ENCODE measurements at regions not wholly inside any gene's neighbourhood (a gene's known extent, or its start where the extent isn't known, plus 50 kb on each side); places are given as distances from the start of the nearest gene placed in this dataset.

- FAIRE-seq (no peak), DNase-seq (ENCODE audit: extremely low spot score, insufficient read length, low read depth) (no peak)
Observed at GRCh38 chr4:180566492-180566891, 1676.7 kb upstream of the TENM3 start.

DNA sequence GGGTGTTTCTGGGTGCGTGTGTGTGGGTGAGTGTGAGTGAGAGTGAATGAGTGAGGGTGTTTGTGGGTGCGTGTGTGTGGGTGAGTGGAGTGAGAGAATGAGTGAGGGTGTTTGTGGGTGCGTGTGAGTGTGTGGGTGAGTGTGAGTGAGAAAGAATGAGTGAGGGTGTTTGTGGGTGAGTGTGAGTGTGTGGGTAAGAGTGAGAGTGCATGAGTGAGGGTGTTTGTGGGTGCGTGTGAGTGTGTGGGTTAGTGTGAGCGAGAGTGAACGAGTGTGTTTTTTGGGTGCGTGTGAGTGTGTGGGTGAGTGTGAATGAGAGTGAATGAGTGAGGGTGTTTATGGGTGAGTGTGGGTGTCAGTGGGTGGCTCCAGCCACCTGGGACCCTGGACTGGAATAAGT is 1676.1 kb upstream of the TENM3 start:
- DNase-seq (ENCODE audit: extremely low spot score, insufficient read length, low read depth) (no peak), FAIRE-seq (no peak)

DNA sequence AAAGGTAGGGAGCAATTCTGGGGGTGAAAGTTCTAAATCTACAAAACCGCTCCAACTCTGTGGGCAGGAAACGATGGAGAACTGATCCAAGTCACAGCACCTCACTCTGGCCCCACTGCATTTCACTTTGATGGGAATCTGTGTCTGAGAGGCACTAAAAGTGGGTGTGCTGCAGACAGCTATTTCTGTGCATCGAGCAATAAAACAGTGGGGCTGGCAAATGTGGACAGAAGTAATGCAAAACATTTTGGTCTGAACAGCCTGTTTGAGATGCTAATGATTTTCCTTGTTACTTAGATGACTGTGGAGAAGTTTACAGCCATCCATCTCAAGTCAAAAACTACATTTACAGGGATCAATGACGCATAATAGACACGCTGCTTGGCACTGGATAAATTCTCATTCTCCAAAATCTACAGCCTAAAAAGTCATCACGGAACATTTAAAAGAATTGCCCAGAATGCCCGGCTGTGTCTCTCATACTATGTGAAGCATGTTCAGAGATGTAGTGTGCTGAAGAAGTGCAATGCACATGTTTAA is 1671.6 kb upstream of the TENM3 start:
- FAIRE-seq (no peak), DNase-seq (ENCODE audit: extremely low spot score, insufficient read length, low read depth) (no peak)

GRCh38 chr4:180578175-180578574 is 1665.0 kb upstream of the TENM3 start:
- no peak for FAIRE-seq

GRCh38 chr4:180581061-180581460 is 1662.1 kb upstream of the TENM3 start:
- no peak for FAIRE-seq
- DNase-seq (ENCODE audit: extremely low spot score, insufficient read length, low read depth) = no peak

More at GRCh38 chr4:180578175-180578574, 1665.0 kb upstream of the TENM3 start:
- DNase-seq (ENCODE audit: extremely low spot score, insufficient read length, low read depth) = no peak

DNA sequence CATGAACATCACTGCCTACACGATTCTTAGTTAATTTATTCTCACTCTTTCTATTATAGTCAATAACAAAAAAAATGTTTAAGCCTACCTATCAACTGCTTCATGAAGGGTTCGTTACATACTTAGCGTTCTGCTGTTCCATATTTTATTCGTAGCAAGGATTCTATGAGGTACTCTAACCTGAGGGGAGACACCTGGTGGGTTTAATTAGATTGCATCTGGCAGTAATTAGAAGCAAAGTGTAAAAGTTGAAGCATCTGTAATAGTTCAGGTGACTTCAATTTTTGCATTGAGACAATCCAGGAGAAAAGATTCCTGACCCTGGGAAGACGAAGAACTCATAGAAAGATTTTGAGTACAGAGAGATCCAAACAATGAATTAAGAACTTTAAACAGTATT is 1655.8 kb upstream of the TENM3 start:
- FAIRE-seq = no peak
- no peak for DNase-seq (ENCODE audit: extremely low spot score, insufficient read length, low read depth)

DNA sequence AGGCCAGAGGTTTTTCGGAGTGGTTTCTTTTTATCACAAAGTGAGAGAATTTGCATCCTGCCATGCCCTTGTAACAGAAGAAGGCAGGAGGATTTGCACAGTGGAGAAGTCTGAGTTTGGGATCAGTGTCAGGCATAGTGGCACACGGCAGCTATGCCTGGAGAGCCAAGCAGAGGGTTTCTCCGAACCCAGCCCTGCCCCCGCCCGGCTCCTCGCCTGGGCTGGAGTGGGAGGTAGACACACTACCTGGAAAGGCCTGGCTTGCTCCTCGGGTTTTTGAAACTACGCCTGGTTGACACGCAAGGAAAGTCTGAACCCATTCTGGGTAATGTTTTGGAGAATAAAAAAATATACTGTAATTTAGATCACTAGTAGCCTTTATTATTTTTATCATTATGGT is 1653.6 kb upstream of the TENM3 start:
- DNase-seq (ENCODE audit: extremely low spot score, insufficient read length, low read depth) (no peak), FAIRE-seq (no peak)

- DNase-seq (ENCODE audit: extremely low spot score, insufficient read length, low read depth) (no peak), FAIRE-seq (no peak)
Observed at GRCh38 chr4:180596888-180597483, 1646.2 kb upstream of the TENM3 start.

DNA sequence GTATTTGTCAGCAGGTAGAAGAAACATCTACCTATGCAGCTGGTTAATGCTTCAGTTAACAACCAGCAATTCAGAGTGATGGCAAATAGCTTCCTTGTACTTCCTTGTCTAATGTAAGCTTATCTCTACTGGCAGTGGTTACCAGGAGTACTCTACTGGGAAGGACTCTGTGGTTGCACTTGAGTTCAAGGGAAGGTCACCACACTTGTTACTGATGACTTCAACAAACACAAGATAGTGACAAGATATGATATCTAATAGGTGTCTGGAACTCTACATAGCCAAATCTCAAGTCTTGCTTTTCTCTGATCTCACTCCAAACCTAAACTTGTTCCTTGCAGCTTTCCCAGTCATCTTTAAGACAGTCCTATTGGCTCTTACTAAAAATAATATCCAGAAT is 1644.9 kb upstream of the TENM3 start:
- FAIRE-seq (no peak), DNase-seq (ENCODE audit: extremely low spot score, insufficient read length, low read depth) (no peak)

DNA sequence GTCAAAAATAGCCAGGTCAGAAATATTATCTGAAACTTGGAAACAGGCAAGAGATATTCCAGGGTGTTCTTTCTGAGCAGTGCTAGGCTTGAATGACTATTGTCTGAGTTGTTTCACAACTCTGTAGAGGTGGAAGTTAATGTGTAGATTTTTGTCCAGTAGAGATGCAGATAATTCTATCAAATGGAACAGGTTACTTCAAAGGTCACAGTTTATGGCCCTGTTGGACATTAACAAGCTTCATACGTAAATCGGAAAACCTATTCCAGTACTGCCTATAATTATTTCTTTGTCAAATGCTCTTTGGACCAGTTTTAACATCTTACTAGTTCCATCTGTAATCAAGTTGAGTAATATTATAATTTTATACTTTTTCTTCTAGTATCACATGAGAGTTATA is 1639.4 kb upstream of the TENM3 start:
- DNase-seq (ENCODE audit: extremely low spot score, insufficient read length, low read depth) (no peak), FAIRE-seq (no peak)

DNA sequence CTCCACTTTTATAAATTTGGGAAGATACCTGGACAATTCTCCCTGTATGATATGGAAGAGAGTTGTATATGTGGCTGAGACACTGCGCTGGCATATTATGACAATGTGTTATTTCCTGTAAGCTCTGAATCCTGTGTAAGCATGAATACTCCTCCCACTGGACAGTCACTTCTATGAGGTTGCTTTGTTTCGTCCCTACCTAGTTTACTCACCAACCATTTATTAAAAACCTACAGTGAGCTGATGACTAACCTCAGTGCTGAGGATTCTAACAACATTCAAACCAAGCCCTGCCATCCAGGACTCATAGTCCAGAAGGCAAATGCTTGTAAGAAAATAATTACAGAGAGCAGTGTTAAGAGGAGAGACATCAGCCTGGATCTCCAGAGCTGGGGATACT is 1632.9 kb upstream of the TENM3 start:
- FAIRE-seq (no peak), DNase-seq (ENCODE audit: extremely low spot score, insufficient read length, low read depth) (no peak)

- FAIRE-seq = no peak
- DNase-seq (ENCODE audit: extremely low spot score, insufficient read length, low read depth) = no peak
Observed at GRCh38 chr4:180615746-180616145, 1627.5 kb upstream of the TENM3 start.

GRCh38 chr4:180617196-180617595 is 1626.0 kb upstream of the TENM3 start:
- DNase-seq (ENCODE audit: extremely low spot score, insufficient read length, low read depth) (no peak), FAIRE-seq (no peak)

DNA sequence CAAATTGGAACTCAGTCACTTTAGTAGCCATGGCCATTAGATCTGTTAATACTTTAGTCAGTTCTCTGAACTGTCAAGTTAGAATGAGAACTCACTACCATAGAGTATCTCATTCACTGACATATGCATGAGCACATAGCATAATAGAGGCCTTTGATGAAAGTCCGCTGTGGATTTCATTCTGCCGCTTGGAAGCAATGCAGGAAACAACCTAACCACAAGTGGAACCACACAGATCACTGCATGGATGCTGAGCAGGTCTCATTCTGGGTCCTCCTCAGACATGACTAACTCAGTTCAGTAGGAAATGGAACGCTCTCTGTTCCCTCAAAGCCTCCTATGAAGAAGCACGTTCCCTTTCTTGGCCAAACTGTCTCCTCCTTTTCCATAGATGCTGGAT is 1624.8 kb upstream of the TENM3 start:
- FAIRE-seq (no peak), DNase-seq (ENCODE audit: extremely low spot score, insufficient read length, low read depth) (no peak)

- FAIRE-seq = no peak
- no peak for DNase-seq (ENCODE audit: extremely low spot score, insufficient read length, low read depth)
Observed at GRCh38 chr4:180619440-180619839, 1623.8 kb upstream of the TENM3 start.

GRCh38 chr4:180622254-180622653 is 1620.9 kb upstream of the TENM3 start:
- no peak for DNase-seq (ENCODE audit: extremely low spot score, insufficient read length, low read depth)
- no peak for FAIRE-seq

DNA sequence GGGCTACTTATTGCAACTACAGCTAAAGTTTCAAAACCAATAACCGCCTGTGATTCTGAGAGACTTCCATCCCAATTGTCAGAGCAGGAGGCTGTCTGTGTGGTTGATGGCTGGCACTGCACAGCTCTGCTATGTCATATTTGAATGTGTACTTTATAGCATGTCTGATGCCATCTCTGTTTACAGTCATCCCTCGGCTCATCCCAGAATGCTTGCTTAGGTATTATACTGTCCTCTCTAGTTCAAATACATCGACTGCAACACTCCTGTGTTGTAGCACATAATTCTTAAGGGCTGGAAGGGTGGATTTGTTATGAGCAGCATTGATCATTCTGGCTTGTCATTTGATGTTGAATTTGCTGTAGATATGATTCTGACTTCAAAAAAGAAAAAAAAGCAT is 1617.5 kb upstream of the TENM3 start:
- DNase-seq (ENCODE audit: extremely low spot score, insufficient read length, low read depth) = no peak
- FAIRE-seq = no peak

GRCh38 chr4:180630012-180630665 is 1613.1 kb upstream of the TENM3 start:
- FAIRE-seq (no peak), DNase-seq (ENCODE audit: extremely low spot score, insufficient read length, low read depth) (no peak)

DNA sequence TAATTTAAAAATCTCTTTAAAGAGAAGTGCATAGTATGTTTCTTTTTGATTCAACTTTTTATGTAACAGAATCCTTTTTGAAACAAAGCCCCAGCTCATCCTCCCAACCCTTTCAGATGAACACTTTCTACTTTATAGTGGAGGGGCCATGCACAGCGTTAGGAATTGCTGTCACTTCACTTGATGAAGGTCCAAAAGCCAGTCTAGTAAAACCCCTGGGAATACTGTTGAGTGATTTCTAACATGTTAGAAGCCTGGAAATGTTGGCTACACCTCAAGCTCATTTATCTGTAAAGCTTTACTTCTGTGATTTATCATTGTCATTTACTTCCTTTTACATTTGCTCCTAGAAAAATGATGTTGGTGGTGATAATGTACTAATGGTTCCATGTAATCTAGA is 1608.9 kb upstream of the TENM3 start:
- FAIRE-seq (no peak), DNase-seq (ENCODE audit: extremely low spot score, insufficient read length, low read depth) (no peak)

- FAIRE-seq = no peak
- DNase-seq (ENCODE audit: extremely low spot score, insufficient read length, low read depth) = no peak
Observed at GRCh38 chr4:180635281-180635680, 1607.9 kb upstream of the TENM3 start.

DNA sequence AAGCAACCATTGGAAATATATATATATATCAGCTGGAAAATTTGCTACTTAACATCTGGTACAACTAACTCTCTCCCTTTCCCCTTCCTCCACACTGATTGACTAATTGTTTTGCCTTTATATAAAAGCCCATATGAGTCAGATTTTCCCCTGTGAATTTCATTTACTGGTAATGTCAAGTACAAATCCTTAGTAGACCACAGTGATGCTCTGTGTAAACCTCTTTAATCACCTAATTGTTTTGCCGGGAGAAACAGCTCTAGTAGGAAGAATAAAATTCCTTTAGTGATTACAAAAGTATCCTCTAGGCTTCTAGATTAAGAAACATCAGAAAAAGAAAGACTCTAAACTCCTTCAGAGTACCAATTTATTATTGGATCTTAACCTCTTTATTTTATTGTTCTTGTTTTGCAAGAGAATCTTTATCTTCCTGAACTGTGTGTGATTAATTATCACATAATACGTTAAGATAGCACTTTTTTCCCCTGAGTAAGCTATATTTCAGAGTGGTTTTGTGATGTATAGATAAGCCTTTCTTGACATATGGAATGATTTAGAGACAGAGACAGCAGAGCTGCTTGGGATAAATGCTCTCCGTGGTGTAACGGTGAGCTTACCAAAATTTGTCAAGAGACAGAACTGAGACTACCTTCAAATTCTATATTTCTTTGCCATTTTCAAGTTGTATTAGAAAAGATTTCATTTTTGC is 1606.4 kb upstream of the TENM3 start:
- FAIRE-seq (no peak), DNase-seq (ENCODE audit: extremely low spot score, insufficient read length, low read depth) (no peak)
